ENCODE measurements at regions not wholly inside any gene's neighbourhood (a gene's known extent, or its start where the extent isn't known, plus 50 kb on each side); places are given as distances from the start of the nearest gene placed in this dataset.
A peak's percentile ranks its signal among the peaks of the same experiment; 100 is the strongest.
"Not testable (repeated sequence)": the region's sequence is repeated elsewhere in the genome, so short reads cannot be mapped to it uniquely, and the experiment has no call there.

GRCh38 chr4:124990398-124990797 is 277.9 kb upstream of the ANKRD50 start:
- no peak overlapping the region for H3K9ac ChIP-seq (ENCODE audit: insufficient read depth, low read length)
- no peak overlapping the region for H3K4me3 ChIP-seq (replicated peaks in 1 of 4; ENCODE audit: control extremely low read depth in 1 of 4, insufficient read depth in 1 of 4, low read depth in 3 of 4, low read length in 4 of 4)
- no peak for TF ChIP-seq CTCF (conservative IDR thresholded peaks at IDR 0.05 in 1 of 2, IDR thresholded peaks at IDR 0.05 in 1 of 2; ENCODE audit: low read depth in 1 of 2, low read length in 2 of 2)
- no peaks in the 10 kb centered on the region for H3K9me3 ChIP-seq (ENCODE audit: control insufficient read depth, insufficient read depth, low read depth, low read length)
- H3K4me2 ChIP-seq (ENCODE audit: extremely low read depth, insufficient read depth, low read length): no peak overlapping the region
- H3K27ac ChIP-seq (ENCODE audit: insufficient read depth, low read length): no peak overlapping the region
- no peak for DNase-seq (ENCODE audit: low read depth in 2 of 2)
- no peaks in the 10 kb centered on the region for H4K20me1 ChIP-seq (ENCODE audit: control insufficient read depth, extremely low read depth, insufficient read depth, low read length)
- no peaks in the 10 kb centered on the region for H3K79me2 ChIP-seq (ENCODE audit: control insufficient read depth, insufficient read depth, low read length)
- H3K4me1 ChIP-seq (ENCODE audit: control insufficient read depth, extremely low read depth, insufficient read depth, low read length): no peaks in the 10 kb centered on the region
- H2AFZ ChIP-seq (ENCODE audit: low read length): no peak overlapping the region
- H3K36me3 ChIP-seq (ENCODE audit: control insufficient read depth, insufficient read depth, low read length): no peaks in the 10 kb centered on the region
- H3K27me3 ChIP-seq (ENCODE audit: control insufficient read depth, insufficient read depth, low read length): no peaks in the 10 kb centered on the region

- no peaks in the 10 kb centered on the region for H3K27me3 ChIP-seq (ENCODE audit: control insufficient read depth, insufficient read depth, low read length)
- no peak overlapping the region for H2AFZ ChIP-seq (ENCODE audit: low read length)
- H3K4me1 ChIP-seq (ENCODE audit: control insufficient read depth, extremely low read depth, insufficient read depth, low read length): no peaks in the 10 kb centered on the region
- no peak overlapping the region for H3K9ac ChIP-seq (ENCODE audit: insufficient read depth, low read length)
- TF ChIP-seq CTCF (conservative IDR thresholded peaks at IDR 0.05 in 1 of 2, IDR thresholded peaks at IDR 0.05 in 1 of 2; ENCODE audit: low read depth in 1 of 2, low read length in 2 of 2) (no peak), EZH2 (IDR thresholded peaks at IDR 0.05; ENCODE audit: low read length, missing control alignments) (no peak)
- H3K4me2 ChIP-seq (ENCODE audit: extremely low read depth, insufficient read depth, low read length): no peak overlapping the region
- H3K4me3 ChIP-seq (replicated peaks in 1 of 4; ENCODE audit: control extremely low read depth in 1 of 4, insufficient read depth in 1 of 4, low read depth in 3 of 4, low read length in 4 of 4): no peak overlapping the region
- no peaks in the 10 kb centered on the region for H3K9me3 ChIP-seq (ENCODE audit: control insufficient read depth, insufficient read depth, low read depth, low read length)
- H3K27ac ChIP-seq (ENCODE audit: insufficient read depth, low read length): no peak overlapping the region
- no peaks in the 10 kb centered on the region for H4K20me1 ChIP-seq (ENCODE audit: control insufficient read depth, extremely low read depth, insufficient read depth, low read length)
- H3K36me3 ChIP-seq (ENCODE audit: control insufficient read depth, insufficient read depth, low read length): no peaks in the 10 kb centered on the region
- peak; percentile 5 to 89 for DNase-seq (ENCODE audit: low read depth in 2 of 2)
- H3K79me2 ChIP-seq (ENCODE audit: control insufficient read depth, insufficient read depth, low read length): no peaks in the 10 kb centered on the region
Observed at GRCh38 chr4:124980276-124980752, 267.8 kb upstream of the ANKRD50 start.

GRCh38 chr4:124978536-124978935 is 266.0 kb upstream of the ANKRD50 start:
- not testable (repeated sequence) for H3K4me3 ChIP-seq (replicated peaks in 1 of 4; ENCODE audit: control extremely low read depth in 1 of 4, insufficient read depth in 1 of 4, low read depth in 3 of 4, low read length in 4 of 4); H3K79me2 ChIP-seq (ENCODE audit: control insufficient read depth, insufficient read depth, low read length); DNase-seq (ENCODE audit: low read depth in 2 of 2); H2AFZ ChIP-seq (ENCODE audit: low read length); H3K4me2 ChIP-seq (ENCODE audit: extremely low read depth, insufficient read depth, low read length); H3K9me3 ChIP-seq (ENCODE audit: control insufficient read depth, insufficient read depth, low read depth, low read length); H3K27me3 ChIP-seq (ENCODE audit: control insufficient read depth, insufficient read depth, low read length); H3K4me1 ChIP-seq (ENCODE audit: control insufficient read depth, extremely low read depth, insufficient read depth, low read length); H3K9ac ChIP-seq (ENCODE audit: insufficient read depth, low read length); H3K27ac ChIP-seq (ENCODE audit: insufficient read depth, low read length); H4K20me1 ChIP-seq (ENCODE audit: control insufficient read depth, extremely low read depth, insufficient read depth, low read length); H3K36me3 ChIP-seq (ENCODE audit: control insufficient read depth, insufficient read depth, low read length)

Measured in fibroblast of lung (primary cell).